Keratinocyte (primary cell): ENCODE measurements at regions not wholly inside any gene's neighbourhood (a gene's known extent, or its start where the extent isn't known, plus 50 kb on each side); places are given as distances from the start of the nearest gene placed in this dataset.

Experiments used
- DNase-seq: peaks from one replicate; pipeline ENCODE4 v3.0.0-alpha.2; 2011; ENCODE audit warnings: low read depth, missing footprints, low spot score
- FAIRE-seq: peaks from 2 replicates; lab custom pipeline; 2011; peaks lifted over from hg19 to GRCh38; lab: Jason Lieb, UNC
- H2AFZ ChIP-seq: 2 replicates; pipeline ENCODE4 v1.6.0; 2012; ENCODE audit warnings: low read length, control low read depth, inconsistent platforms; ENCODE audit not compliant: control insufficient read depth
- H3K27ac ChIP-seq: 2 replicates; pipeline ENCODE4 v1.5.1; 2011; ENCODE audit warnings: low read length; ENCODE audit not compliant: control insufficient read depth, insufficient read depth
- H3K27me3 ChIP-seq: 3 replicates; pipeline ENCODE4 v1.6.0; 2011; ENCODE audit warnings: low read length; ENCODE audit not compliant: control insufficient read depth, insufficient read depth; ENCODE audit errors: extremely low read depth
- H3K36me3 ChIP-seq, 2 experiments: 2 replicates in 1 of 2; 3 replicates in 1 of 2; pipeline ENCODE4 v1.5.1; 2011; ENCODE audit warnings: low read length in 2 of 2, mild to moderate bottlenecking in 1 of 2; ENCODE audit not compliant: control insufficient read depth in 2 of 2, insufficient read depth in 2 of 2; ENCODE audit errors: extremely low read depth in 1 of 2
- H3K4me1 ChIP-seq: 3 replicates; pipeline ENCODE4 v1.5.1; 2011; ENCODE audit warnings: low read length; ENCODE audit not compliant: control insufficient read depth, insufficient read depth; ENCODE audit errors: extremely low read depth
- H3K4me2 ChIP-seq: 3 replicates; pipeline ENCODE4 v1.6.0; 2011; ENCODE audit warnings: low read depth, low read length; ENCODE audit not compliant: control insufficient read depth, insufficient read depth; ENCODE audit errors: extremely low read depth
- H3K4me3 ChIP-seq, 3 experiments: fragments of 200-600 bp in 1 of 3; sonication (generic) in 1 of 3; 2 replicates in 2 of 3; 3 replicates in 1 of 3; pipeline ENCODE4 v1.5.1; 2011 to 2016; ENCODE audit warnings: low read length in 3 of 3, mild to moderate bottlenecking in 3 of 3, control low read depth in 2 of 3, inconsistent platforms in 1 of 3, low read depth in 1 of 3, mixed read lengths in 1 of 3, mixed run types in 1 of 3, moderate library complexity in 1 of 3; ENCODE audit not compliant: control insufficient read depth in 2 of 3, insufficient read depth in 2 of 3; ENCODE audit errors: extremely low read depth in 1 of 3
- H3K79me2 ChIP-seq: 2 replicates; pipeline ENCODE4 v1.6.0; 2012; ENCODE audit warnings: low read length; ENCODE audit not compliant: control insufficient read depth, insufficient read depth
- H3K9ac ChIP-seq: 3 replicates; pipeline ENCODE4 v1.6.0; 2011; ENCODE audit warnings: low read length; ENCODE audit not compliant: control insufficient read depth, insufficient read depth; ENCODE audit errors: extremely low read depth
- H3K9me1 ChIP-seq: 3 replicates; pipeline ENCODE4 v1.6.0; 2011; ENCODE audit warnings: low read length; ENCODE audit not compliant: control insufficient read depth, insufficient read depth; ENCODE audit errors: extremely low read depth
- H3K9me3 ChIP-seq: 2 replicates; pipeline ENCODE4 v1.5.1; 2012; ENCODE audit warnings: low read depth, low read length; ENCODE audit not compliant: control insufficient read depth
- H4K20me1 ChIP-seq: 3 replicates; pipeline ENCODE4 v1.6.0; 2011; ENCODE audit warnings: low read length; ENCODE audit not compliant: control insufficient read depth, insufficient read depth; ENCODE audit errors: extremely low read depth
- EZH2 ChIP-seq: IDR thresholded peaks from one replicate; pipeline ENCODE4 v1.6.1; 2012; ENCODE audit warnings: inconsistent platforms, mild to moderate bottlenecking, low read length, moderate library complexity
- dilution Hi-C: fragments of 300-500 bp; cut with MboI; formaldehyde crosslinking; loops from one replicate; pipeline ENCODE4 v1.7.0; 2020; ENCODE audit warnings: low sequenced_read_pairs; ENCODE audit not compliant: extremely low pct_ligation_motif_present
- TF ChIP-seq, protein P1 (sequence below), 3 experiments: IDR thresholded peaks in 1 of 3; conservative IDR thresholded peaks in 1 of 3; optimal IDR thresholded peaks in 1 of 3; 2 replicates in 2 of 3; 3 replicates in 1 of 3; pipeline versions ENCODE3 to v1.5.1; 2011; ENCODE audit warnings: low read length in 3 of 3, mild to moderate bottlenecking in 3 of 3, moderate library complexity in 2 of 3, control low read depth in 1 of 3, inconsistent platforms in 1 of 3; ENCODE audit not compliant: insufficient read depth in 2 of 3; ENCODE audit errors: extremely low read depth in 1 of 3

DNA sequence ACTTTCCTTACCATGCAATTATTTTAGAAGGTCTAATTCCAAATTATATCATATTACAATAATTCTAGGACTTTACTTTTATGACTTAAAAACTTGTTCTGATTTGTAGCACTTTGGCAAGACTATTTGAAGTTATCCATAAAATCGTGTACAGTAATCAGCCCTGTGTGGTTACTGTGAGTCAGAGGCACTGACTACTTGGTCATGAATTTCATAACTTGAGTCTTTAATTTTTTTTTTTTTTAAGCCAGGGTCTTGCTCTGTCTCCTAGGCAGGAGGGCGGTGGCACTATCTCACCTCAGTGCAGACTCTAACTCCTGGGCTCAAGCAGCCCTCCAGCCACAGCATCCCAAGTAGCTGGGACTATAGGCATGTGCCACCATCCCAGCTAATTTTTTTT, 1319.2 kb upstream of the SLC10A2 start:
- Histone ChIP-seq H3K9me3 (no peaks in the 10 kb centered on the region), H3K79me2 (no peaks in the 10 kb centered on the region), H3K4me1 (no peaks in the 10 kb centered on the region), H2AFZ (no peak overlapping the region), H3K27ac (no peak overlapping the region), H4K20me1 (no peaks in the 10 kb centered on the region), H3K36me3 (no peaks in the 10 kb centered on the region), H3K9ac (no peak overlapping the region), H3K4me2 (no peak overlapping the region), H3K27me3 (no peaks in the 10 kb centered on the region), H3K9me1 (no peaks in the 10 kb centered on the region), H3K4me3 (no peak overlapping the region)
- no peak for TF ChIP-seq EZH2
- TF ChIP-seq, protein P1, sequence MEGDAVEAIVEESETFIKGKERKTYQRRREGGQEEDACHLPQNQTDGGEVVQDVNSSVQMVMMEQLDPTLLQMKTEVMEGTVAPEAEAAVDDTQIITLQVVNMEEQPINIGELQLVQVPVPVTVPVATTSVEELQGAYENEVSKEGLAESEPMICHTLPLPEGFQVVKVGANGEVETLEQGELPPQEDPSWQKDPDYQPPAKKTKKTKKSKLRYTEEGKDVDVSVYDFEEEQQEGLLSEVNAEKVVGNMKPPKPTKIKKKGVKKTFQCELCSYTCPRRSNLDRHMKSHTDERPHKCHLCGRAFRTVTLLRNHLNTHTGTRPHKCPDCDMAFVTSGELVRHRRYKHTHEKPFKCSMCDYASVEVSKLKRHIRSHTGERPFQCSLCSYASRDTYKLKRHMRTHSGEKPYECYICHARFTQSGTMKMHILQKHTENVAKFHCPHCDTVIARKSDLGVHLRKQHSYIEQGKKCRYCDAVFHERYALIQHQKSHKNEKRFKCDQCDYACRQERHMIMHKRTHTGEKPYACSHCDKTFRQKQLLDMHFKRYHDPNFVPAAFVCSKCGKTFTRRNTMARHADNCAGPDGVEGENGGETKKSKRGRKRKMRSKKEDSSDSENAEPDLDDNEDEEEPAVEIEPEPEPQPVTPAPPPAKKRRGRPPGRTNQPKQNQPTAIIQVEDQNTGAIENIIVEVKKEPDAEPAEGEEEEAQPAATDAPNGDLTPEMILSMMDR (optimal IDR thresholded peaks at IDR 0.05 in 1 of 3, IDR thresholded peaks at IDR 0.05 in 1 of 3, conservative IDR thresholded peaks at IDR 0.05 in 1 of 3; ENCODE audit: extremely low read depth in 1 of 3, insufficient read depth in 2 of 3, low read length in 3 of 3) = no peak
- DNase-seq (no peak), FAIRE-seq (no peak)
- dilution Hi-C loops = no loop called here

- H3K27me3 ChIP-seq = no peaks in the 10 kb centered on the region
- no peak overlapping the region for H3K27ac ChIP-seq
- no peaks in the 10 kb centered on the region for H3K9me1 ChIP-seq
- H2AFZ ChIP-seq = no peak overlapping the region
- no peak for DNase-seq
- no peaks in the 10 kb centered on the region for H3K4me1 ChIP-seq
- TF ChIP-seq, protein P1 (optimal IDR thresholded peaks at IDR 0.05 in 1 of 3, IDR thresholded peaks at IDR 0.05 in 1 of 3, conservative IDR thresholded peaks at IDR 0.05 in 1 of 3; ENCODE audit: extremely low read depth in 1 of 3, insufficient read depth in 2 of 3, low read length in 3 of 3) = no peak
- no peak for TF ChIP-seq EZH2
- no peak overlapping the region for H3K4me2 ChIP-seq
- no peak overlapping the region for H3K9ac ChIP-seq
- no peaks in the 10 kb centered on the region for H4K20me1 ChIP-seq
- H3K36me3 ChIP-seq = no peaks in the 10 kb centered on the region
- no peak overlapping the region for H3K4me3 ChIP-seq
- no peaks in the 10 kb centered on the region for H3K79me2 ChIP-seq
- no peak for FAIRE-seq
- dilution Hi-C loops = no loop called here
- no peaks in the 10 kb centered on the region for H3K9me3 ChIP-seq
Measured at GRCh38 chr13:104382951-104383350, 1316.7 kb upstream of the SLC10A2 start.
